Activated gamma-delta T cell treated with anti-CD3 and anti-CD28 coated beads, Interleukin-2, amount 50 U/mL, for 16 hours (primary cell): ENCODE measurements at regions not wholly inside any gene's neighbourhood (a gene's known extent, or its start where the extent isn't known, plus 50 kb on each side); places are given as distances from the start of the nearest gene placed in this dataset.
A peak's percentile ranks its signal among the peaks of the same experiment; 100 is the strongest.
"Not testable (repeated sequence)": the region's sequence is repeated elsewhere in the genome, so short reads cannot be mapped to it uniquely, and the experiment has no call there.

Source experiments
- DNase-seq: peaks from one replicate; pipeline ENCODE4 v3.0.0-alpha.2; 2020; ENCODE audit warnings: low read depth

DNA sequence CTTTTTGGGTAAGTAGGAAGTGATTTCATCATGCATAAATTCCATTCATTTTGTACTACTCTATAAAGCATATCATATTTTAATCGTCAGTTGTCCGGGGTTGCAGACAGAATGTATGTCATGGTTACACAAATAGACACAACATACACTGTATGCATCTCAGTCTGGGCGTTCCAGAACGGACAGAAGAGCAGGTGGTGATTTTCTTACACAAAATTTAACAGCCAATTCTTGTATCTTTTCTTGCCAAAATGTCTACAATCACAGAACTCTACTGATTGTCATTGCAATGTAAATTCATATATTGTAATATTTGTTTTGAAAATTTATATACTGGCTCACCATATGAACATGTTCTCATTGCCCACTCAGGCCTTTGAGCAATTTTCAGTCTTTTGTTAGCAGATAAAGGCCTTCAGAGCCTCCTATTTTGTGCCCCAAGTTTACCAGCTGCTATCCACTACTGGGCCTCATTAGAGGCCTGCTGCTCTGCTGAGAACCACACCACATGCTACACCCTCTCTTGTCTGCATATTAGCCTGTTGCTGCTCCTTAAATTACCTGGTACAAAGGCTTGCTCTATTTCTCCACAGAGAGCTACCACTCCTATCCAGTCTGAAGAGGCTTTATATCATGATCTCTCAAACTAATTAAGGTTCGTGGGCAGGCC lies 61.5 kb downstream of the PRDM13 start:
- no peak for DNase-seq

DNA sequence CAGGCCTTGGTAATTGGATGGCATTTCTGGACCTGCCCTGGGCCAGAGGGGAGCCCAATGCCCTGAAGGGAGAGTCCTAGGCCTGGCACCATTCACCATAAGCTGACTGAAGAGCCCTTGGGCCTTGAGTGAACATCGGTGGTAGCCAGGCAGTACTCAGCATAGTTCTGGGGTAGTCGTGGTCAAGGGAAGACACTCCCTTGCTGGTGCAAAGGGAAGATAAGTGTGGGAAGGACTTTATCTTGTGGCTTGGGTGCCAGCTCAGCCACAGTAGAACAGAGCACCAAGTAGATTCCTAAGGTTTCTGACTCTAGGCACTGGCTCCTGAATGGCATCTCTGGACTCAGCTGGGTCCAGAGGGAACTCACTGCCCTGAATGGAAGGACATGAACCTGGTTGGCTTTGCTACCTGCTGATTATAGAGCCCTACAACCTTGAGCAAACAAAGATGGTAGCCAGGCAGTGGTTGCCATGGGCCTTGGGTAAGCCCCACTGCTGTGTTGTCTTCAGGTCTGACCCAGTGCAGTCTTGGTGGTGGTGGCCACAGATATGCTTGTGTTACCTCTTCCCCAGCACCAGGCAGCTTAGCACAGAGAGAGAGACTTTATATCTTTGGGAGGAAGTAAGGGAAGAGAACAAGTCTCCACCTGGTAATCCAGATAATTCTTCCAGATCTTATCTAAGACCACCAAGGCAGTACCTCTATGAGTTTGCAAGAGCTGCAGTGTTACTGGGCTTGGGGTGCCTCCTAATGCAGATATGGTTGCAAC lies 83.5 kb downstream of the PRDM13 start:
- no peak for DNase-seq

DNA sequence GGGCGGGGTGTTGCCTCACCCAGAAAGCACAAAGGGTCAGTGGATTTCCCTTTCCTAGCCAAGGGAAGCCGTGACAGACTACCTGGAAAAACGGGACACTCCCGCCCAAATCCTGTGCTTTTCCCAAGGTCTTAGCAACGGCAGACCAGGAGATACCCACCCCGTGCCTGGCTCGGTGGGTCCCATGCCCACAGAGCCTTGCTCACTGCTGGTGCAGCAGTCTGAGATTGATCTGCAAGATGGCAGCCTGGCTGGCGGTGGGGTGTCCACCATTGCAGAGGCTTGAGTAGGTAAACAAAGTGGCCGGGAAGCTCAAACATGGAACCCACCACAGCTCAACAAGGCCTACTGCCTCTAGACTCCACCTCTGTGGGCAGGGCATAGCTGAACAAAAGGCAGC lies 95.7 kb downstream of the PRDM13 start:
- not testable (repeated sequence) for DNase-seq

DNA sequence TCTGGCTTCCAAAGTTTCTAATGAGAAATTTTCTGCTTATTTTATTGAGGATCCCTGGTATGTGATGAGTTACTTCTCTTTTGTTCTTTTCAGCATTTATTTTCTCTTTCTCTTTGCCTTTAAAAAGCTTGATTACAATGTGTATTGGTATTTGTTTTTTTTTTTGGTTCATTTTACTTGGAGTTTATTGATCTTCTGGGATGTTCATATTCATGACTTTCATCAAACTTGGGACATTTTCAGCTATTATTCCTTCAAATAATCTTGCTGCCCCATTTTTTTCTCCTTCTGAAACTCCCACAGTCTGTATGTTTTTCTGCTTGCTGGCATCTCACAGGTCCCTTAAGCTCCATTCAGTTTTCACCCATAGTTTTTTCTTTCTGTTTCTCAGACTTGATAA lies 102.4 kb downstream of the PRDM13 start:
- DNase-seq = no peak

DNA sequence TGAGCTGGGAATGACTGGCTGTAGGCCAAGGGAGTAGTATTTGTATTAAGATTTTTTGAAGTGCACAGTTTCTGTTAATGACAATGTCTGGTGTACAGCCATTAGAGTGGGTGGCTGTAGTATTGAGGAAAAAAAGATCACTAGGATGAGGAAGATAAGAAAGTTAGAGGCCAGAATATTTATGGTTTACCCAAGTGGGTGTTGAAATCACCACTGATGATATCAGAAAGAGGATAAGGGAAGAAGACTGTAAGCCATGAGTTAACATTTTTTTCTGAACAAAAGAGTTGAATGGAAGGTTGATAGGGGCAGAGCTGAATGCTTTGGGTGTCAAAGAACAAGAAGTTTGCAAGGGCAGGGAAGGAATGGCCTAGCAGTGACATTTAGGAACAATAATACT lies 104.7 kb downstream of the PRDM13 start:
- DNase-seq = no peak

DNA sequence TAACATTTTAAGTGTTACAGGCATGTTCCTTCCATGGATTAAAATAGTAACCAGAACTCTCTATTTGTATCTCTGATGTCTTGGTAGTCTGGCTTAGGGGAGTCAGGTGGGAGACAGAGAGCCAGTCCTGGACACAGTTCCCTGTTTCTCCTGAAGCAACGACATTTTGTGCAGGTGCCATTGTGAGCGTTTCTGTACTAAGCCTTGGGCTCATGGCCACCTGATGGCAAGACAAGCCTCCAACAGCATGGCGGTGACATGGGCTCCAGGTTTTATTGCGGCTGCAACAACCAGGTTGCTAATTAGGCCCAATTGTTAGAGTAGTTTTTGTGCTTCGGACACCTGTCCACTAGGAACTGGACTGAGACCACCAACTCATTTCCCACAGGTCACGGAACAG lies 105.3 kb downstream of the PRDM13 start:
- DNase-seq = no peak

DNA sequence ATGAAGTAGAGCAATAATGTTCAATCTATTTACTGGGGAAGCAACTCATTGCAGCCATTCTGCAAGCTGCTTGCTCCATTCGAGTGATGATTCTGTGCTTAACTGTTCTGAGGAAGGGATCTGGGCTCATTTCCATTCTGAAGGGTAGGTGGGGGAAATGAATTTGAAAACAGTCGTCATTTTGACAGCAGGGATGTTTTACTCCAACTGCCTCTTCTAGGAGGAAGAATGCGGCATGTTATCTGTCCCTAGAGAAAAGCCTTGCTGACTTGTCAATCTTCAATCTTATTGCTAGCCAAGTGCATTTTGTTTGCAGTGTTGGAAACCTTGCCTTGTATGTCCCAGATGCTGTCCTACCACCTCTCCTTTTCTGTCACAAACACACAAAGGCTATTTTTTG lies 105.9 kb downstream of the PRDM13 start:
- no peak for DNase-seq

DNA sequence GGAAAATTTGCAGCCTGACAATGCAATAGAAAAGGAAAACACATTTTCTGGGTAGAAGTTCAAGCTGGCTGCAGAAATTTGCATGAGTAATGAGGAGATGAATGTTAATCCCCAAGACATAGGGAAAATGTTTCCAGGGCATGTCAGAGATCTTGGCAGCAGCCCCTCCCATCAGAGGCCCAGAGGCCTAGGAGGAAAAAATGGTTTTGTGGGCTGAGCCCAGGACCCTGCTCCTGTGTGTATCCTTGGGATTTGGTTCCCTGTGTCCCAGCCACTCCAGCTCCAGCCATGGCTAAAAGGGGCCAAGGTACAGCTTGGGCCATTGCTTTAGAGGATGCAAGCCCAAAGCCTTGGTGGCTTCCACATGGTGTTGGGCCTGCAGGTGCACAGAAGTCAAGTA lies 115.4 kb downstream of the PRDM13 start:
- not testable (repeated sequence) for DNase-seq

DNA sequence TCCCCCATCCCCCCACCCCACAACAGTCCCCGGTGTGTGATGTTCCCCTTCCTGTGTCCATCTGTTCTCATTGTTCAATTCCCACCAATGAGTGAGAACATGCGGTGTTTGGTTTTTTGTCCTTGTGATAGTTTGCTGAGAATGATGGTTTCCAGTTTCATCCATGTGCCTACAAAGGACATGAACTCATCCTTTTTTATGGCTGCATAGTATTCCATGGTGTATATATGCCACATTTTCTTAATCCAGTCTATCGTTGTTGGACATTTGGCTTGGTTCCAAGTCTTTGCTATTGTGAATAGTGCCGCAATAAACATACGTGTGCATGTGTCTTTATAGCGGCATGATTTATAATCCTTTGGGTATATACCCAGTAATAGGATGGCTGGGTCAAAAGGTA lies 123.6 kb downstream of the PRDM13 start:
- DNase-seq = not testable (repeated sequence)

DNA sequence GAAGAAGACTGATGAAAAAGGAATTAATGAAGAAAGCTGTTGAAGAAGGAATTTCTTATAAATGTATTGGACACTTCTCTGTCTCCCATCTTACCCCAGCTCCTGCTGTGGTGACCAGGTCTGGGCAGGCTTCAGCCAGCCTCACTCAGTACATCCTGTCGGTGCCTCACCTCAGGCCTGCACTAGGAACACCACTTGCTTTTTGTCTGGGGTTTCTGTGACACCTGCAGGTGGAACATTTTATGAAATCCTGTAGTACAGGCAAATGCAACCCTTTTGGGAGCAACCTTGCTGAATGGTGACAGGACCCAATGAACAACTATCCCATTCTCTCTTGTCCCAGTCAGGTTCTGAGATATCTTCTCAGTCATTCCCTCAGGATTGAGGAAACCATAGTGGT lies 129.7 kb downstream of the PRDM13 start:
- DNase-seq = no peak

DNA sequence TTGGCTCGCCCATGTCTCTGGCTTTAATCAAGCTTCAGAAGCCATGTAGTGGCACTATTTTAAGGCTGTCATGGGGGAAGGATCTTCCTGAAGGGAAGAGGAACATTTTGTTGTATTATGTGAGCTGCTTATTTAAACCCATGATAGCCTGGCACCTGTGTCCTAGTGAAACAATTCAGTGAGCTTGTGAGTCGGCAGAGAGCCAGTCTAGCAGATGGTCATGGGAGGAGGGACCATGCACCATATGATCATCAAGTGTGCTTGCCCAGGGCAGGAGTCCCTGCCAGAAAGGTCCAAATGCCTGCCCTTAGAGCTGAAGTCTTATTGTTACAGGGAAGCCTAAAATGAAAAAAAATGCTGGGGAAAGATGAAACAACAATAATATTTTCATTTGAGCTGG lies 132.9 kb downstream of the PRDM13 start:
- no peak for DNase-seq

DNA sequence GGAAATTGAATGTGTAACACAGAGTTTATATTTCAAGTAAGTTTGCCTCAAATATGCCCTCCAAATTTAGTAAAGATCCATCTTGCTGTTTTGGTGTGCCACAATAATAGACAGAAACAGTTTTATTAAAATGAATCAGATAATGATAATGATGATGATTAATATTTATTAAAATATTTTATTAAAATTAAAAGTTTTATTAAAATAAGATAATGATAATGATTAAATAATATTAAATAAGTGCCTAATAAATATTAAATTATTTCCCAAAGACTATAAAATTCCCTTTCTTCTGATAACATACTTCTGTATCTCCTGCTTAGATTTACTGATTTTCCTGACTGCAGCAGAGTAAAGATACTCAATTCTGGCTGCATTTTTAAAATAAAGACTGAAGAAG lies 134.5 kb downstream of the PRDM13 start:
- DNase-seq = no peak

DNA sequence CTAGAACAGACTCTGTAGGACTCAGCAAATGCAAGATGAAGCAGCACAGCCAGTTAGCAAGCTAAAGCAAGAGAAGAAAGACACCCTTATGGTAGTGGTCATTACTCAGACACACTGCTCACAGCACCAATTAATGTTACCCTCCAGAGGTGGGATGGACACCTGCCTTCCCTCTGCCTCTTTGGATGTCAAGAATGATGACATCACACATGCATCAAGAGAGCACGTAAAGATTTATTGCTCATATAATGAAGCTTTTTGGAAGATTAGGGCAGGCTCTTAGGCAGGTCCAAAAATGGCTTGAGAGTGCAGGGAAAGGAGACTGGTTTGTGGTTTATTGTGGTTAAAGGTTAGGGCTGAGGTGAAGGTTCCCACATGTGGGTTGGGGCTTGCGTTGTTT lies 137.0 kb downstream of the PRDM13 start:
- DNase-seq = no peak

DNA sequence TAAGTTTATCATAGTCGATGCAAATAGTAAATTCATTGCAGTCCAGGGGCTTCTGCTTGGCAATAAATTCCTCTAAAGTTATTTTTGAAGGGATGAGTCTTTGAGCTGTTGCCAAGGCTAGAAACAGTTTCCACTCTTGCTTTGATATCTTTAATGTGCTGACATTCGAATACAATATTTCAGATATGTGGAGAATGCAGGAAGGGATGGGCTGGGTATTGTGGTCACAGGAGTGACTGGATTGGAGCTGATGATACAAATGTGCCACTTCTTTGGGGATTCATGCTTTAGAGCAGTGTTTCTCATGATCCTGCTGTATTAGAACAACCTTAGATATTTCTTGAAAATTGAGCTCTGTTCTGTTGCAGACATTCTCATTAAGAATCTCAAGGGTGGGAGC lies 139.0 kb downstream of the PRDM13 start:
- DNase-seq = no peak

DNA sequence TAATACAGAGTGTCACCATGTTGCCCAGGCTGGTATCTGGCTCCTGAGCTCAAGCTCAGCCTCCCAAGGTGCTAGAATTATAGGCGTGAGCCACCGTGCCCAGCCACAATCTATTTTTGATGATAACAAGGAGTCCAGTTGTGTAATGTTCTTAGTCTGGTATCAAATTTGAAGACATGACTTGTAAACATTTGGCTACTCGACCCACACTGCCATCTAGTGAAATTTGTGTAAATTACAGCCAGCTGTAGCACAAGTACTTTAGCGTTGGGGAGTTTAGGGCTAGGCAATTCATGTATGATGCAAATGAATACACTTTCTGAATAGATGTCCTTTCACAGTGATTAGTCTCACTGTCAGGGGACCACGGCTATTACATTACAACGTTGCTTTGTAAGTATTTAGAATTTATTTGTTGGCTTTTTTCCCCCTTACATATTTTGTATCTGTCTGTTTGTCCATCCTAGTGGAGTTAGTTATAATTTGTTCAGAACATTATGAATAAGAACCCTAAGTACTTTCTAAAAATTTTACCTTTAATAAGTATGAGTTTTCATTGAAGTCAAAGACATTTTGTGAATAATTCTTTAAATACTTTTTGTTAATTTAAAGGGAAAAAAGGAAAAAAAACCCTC lies 139.7 kb downstream of the PRDM13 start:
- peak; percentile 44 for DNase-seq

DNA sequence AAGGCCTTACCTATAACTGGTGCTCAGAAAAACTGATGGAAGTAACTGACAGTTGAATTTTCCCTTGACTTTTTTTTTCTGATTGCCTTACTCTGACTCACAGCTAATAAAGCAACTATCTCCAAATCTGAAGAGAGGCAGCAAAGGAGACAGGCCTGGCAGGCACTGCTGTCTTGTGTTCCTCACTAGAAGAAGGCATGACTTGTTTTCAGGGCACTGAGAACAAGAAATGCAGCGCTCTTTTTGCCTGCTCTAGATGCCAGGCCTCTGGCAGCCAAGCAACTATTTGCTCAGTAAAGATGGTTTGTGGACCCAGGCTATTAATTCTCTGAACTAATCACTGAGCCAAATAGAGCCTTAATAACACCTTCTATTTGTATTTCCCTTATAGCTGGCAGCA lies 155.1 kb downstream of the PRDM13 start:
- no peak for DNase-seq

DNA sequence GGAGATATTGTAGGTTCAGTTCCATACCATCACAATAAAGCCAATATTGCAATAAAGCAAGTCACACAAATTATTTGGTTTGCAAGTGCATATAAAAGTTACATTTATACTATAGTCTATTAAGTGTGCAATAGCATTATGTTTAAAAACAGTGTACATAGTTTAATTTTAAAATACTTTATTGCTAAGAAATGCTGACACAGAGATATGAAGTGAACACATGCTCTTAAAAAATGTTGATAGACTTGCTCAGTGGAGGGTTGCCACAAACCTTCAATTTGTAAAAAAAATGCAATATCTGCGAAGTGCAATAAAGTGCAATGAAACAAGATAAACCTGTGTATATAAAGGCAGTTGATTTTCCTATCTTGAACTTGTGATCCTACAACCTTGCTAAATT lies 161.5 kb downstream of the PRDM13 start:
- DNase-seq = no peak

DNA sequence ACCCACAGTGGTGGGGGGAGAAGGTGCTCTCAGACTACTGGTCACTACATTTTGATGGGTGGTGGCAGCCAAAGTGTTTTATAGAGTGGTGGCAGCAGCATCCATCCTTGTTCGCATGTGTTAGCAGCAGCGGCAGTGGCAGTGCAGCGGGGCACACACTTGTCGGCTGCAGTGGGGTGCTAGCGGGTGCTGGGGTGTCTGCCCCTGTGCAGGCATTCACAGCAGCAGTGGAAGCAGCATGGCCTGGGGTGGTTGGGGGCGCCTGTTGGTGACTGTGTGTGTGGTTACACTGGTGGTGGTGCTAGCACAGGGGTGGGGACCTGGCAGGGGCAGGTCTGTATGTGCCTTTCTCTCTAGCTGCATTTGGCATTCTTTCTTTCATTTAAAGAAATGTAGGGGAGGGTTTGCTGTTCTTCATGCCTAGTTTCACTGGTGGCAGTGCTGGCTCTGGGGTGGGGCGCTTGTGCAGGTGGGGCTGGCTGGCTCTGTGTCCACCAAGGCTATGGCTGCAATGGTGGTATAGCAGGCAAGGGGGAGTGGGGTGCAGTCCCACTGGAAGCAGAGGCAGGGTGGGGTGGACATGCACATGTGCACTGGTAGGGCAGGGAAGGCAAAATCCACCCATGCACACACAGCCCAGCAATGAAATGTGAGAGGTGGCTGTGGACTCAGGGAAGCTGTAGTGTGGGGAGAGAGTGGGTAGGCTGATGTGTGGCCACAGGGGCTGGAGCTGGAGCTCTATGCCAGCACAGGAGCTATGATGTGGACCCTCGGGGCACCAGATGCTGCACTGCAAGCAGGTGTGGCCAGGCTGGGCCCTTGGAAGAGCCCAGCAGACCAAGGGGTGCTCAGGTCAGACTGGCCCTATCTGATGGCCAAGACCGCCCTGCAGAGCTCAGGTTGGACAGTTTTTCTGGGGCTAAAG lies 173.3 kb downstream of the PRDM13 start:
- no peak for DNase-seq

DNA sequence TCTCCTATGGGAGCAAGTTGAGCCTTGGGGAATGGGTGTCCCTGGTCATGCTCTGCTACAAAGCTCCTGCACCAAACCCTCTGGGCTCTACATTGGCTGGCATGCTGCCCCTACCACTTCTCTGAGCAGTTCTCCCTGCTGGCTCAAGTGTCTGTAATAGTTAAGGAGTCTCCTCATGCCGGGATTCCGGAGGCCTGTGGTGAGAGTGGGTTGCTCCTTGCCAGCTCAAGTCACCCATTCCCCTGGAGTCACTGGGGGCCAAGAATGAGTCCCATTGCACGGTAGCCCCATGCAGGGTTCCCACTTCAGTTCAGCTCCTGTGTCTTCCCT lies 173.9 kb downstream of the PRDM13 start:
- DNase-seq = no peak

DNA sequence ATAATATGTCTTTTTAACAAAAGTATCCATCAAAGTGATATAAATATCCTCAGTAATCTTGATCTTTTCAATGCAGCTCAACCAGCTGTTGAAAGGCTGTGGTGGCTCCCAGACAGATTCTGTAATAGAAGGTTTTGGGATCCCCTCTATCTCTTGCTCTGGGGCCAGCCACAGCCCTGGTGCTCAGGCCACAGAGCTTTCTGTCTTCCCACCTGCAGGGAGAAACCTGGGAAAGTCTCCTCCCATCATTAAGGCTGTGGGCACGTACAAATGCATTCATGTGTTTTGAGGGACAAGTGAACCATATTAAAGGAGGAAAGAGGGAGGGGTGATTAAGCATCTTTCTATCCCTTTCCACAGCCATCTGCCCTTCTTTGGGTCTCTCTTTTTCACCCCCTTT lies 183.1 kb downstream of the PRDM13 start:
- no peak for DNase-seq

DNA sequence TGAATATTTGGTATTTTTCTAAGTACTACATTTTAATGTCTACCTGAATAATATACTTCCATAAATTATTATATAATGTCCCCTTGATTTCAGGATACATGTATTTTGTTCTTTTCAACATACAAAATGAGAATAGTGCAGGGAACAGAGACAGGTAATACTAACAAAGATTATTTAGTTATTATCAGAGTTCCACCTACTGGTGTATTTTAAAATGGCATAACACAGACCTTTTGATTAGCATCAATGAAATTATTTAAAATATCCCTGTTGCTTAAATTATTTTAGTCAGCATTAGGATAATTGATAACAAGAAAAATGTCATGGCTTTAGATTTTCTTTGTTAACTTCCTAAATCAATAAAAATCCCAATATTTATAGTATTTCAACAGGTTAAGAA lies 184.0 kb downstream of the PRDM13 start:
- DNase-seq = no peak

DNA sequence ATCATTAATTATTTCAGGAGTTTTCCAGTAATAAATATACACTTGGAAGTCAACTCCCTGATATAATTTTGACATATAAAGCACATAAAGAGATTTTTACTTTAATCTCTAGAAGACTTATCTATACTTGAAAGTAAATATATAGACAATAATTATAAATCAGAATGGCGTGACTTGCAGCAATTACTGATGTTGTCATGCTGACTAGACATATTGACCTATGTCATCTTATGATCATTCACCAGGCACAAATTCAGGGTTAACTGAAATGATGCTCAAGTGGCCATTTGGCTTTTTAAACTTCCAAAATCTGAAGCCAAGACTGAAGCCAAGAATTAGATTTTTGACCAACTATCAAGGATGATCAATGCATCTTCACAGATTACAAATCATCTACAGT lies 192.2 kb downstream of the MCHR2 start:
- no peak for DNase-seq
